Vagina (tissue), 2 donors: ENCODE measurements at regions not wholly inside any gene's neighbourhood (a gene's known extent, or its start where the extent isn't known, plus 50 kb on each side); places are given as distances from the start of the nearest gene placed in this dataset.

Experiments used
- DNase-seq, 2 donors: peaks; one replicate each; pipeline ENCODE4 v3.0.0-alpha.2; 2017; ENCODE audit errors: extremely low spot score in 2 of 2
- H3K27ac ChIP-seq: fragments of 200-600 bp; sonication (generic); one replicate; pipeline ENCODE4 v1.5.1; 2019
- H3K27me3 ChIP-seq: fragments of 200-600 bp; sonication (generic); one replicate; pipeline ENCODE4 v1.5.1; 2019
- H3K36me3 ChIP-seq, 2 donors: fragments of 200-600 bp; sonication (generic); one replicate each; pipeline ENCODE4 v1.5.1; 2017 to 2019
- H3K4me1 ChIP-seq: fragments of 200-600 bp; sonication (generic); one replicate; pipeline ENCODE4 v1.5.1; 2019
- H3K4me3 ChIP-seq, 2 donors: fragments of 200-600 bp; sonication (generic); 1 replicate in 1 of 2; 2 replicates in 1 of 2; pipeline ENCODE4 v1.5.1; 2016 to 2019
- H3K9me3 ChIP-seq: fragments of 200-600 bp; sonication (generic); one replicate; pipeline ENCODE4 v1.5.1; 2019
- CTCF ChIP-seq, 3 experiments: fragments of 450-650 bp in 2 of 3; fragments of 200-600 bp in 1 of 3; sonication (generic) in 1 of 3; IDR thresholded peaks; one replicate each; pipeline ENCODE4 v1.5.1; 2017 to 2019; ENCODE audit warnings: antibody characterized with exemption in 3 of 3, mild to moderate bottlenecking in 2 of 3, moderate library complexity in 2 of 3
- POLR2A ChIP-seq, 2 donors: fragments of 450-650 bp; IDR thresholded peaks; one replicate each; pipeline ENCODE4 v1.6.1; 2017; ENCODE audit warnings: antibody characterized with exemption in 2 of 2, mild to moderate bottlenecking in 2 of 2, moderate library complexity in 2 of 2
- POLR2AphosphoS5 ChIP-seq, 2 donors: sonication (generic); formaldehyde crosslinking; IDR thresholded peaks; one replicate each; pipeline ENCODE4 v1.9.0; 2017; ENCODE audit warnings: antibody characterized with exemption in 2 of 2, mild to moderate bottlenecking in 2 of 2, low read depth in 1 of 2; ENCODE audit not compliant: insufficient read depth in 1 of 2
- intact Hi-C: fragments of 100-400 bp; cut with DNase I; formaldehyde crosslinking; loops from one replicate; pipeline ENCODE4 v1.15.1; 2023

GRCh38 chr18:22307528-22307927 lies 110.2 kb downstream of the CTAGE1 start:
- intact Hi-C loops = no loop called here
- TF ChIP-seq CTCF (IDR thresholded peaks at IDR 0.05) (no peak), POLR2AphosphoS5 (IDR thresholded peaks at IDR 0.05; ENCODE audit: insufficient read depth in 1 of 2, low read depth in 1 of 2) (no peak), POLR2A (IDR thresholded peaks at IDR 0.05) (no peak)
- Histone ChIP-seq H3K4me1 (no peaks in the 10 kb centered on the region), H3K27me3 (no peaks in the 10 kb centered on the region), H3K27ac (no peak overlapping the region), H3K4me3 (no peak overlapping the region), H3K36me3 (no peaks in the 10 kb centered on the region), H3K9me3 (no peaks in the 10 kb centered on the region)
- DNase-seq = no peak

DNA sequence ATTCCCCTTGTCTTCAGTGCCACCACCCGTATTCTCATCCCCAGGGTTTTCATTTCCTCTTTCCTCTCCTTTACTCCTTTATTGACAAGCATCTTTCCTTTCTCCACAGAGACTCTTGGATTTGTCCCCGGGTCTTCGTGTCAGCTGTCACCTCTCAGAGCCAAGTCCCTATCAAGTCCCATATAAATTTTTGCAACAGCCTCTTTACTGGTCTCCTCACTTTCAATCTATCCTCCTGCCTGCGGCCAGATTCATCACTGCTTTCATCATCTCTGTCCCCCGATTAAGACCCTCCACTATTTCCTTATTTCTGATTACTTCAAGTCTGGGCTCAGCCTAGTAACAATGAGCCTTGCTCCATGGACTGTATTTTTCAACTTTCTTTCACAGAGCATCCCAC lies 113.8 kb downstream of the CTAGE1 start:
- no peak overlapping the region for H3K27ac ChIP-seq
- no peaks in the 10 kb centered on the region for H3K4me1 ChIP-seq
- no peaks in the 10 kb centered on the region for H3K27me3 ChIP-seq
- H3K4me3 ChIP-seq = no peak overlapping the region
- TF ChIP-seq POLR2AphosphoS5 (IDR thresholded peaks at IDR 0.05; ENCODE audit: insufficient read depth in 1 of 2, low read depth in 1 of 2) (no peak), CTCF (IDR thresholded peaks at IDR 0.05) (no peak), POLR2A (IDR thresholded peaks at IDR 0.05) (no peak)
- H3K36me3 ChIP-seq = no peaks in the 10 kb centered on the region
- intact Hi-C loops = no loop called here
- no peak for DNase-seq
- no peaks in the 10 kb centered on the region for H3K9me3 ChIP-seq

DNA sequence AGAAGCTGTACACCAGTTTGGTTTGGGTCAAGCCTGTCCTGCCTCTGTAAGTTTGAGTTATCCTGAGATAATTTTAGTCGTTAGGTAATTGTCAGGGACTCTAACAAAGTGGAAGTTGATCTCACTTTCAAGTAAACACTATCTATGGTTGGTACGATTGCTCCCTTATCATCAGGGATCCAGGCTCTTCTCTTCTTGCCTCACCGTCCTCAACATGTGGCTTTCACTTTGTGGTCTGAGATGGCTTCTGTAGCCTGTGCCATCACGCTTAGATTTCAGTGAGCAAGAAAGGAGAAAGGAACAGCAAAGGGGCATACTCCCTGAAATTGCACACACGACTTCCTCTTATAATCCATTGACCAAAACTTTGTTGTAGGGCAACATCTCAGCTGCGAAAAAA lies 115.6 kb downstream of the CTAGE1 start:
- intact Hi-C loops = no loop called here
- Histone ChIP-seq H3K4me3 (no peak overlapping the region), H3K36me3 (no peaks in the 10 kb centered on the region), H3K9me3 (no peaks in the 10 kb centered on the region), H3K27ac (no peak overlapping the region), H3K4me1 (no peaks in the 10 kb centered on the region), H3K27me3 (no peaks in the 10 kb centered on the region)
- no peak for DNase-seq
- TF ChIP-seq POLR2A (IDR thresholded peaks at IDR 0.05) (no peak), CTCF (IDR thresholded peaks at IDR 0.05) (no peak), POLR2AphosphoS5 (IDR thresholded peaks at IDR 0.05; ENCODE audit: insufficient read depth in 1 of 2, low read depth in 1 of 2) (no peak)

DNA sequence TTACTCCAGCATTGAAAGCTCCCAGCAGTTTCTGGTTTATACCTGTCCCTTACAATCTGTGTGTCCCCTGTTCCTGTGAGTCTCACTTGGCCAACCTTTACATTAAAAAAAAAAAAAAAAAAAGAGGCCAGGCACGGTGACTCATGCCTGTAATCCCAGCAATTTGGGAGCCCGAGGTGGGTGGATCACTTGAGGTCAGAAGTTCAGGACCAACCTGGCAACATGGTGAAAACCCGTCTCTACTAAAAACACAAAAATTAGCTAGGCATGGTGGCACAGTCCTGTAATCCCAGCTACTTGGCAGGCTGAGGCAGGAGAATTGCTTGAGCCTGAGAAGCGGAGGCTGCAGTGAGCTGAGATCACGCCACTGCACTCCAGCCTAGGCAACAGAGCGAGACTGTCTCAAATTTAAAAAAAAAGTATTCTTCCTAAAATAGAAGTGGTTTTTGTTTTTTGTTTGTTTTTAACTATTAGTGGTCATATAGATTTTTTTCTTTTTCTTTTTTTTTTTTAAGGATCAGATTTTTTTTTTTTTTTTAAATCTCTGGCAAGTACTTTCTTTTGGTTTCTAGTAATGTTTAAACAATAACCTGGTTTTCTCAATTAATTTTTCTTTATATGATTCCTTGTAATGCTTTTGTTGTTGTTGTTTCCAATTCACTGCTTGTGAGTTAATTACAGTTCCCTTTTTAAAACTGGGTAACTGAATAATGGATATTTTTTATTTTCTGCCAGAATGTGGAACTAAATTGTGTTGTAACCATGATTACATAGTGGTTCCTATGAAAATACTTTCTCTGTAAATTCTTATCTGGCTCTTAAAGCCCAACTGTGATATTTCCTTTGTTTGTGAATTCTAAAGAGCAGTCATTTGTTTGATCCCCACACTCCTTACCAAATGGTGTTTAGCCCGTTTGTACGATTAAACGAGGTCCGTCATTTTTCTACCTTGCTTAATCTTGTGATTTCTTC lies 116.8 kb downstream of the CTAGE1 start:
- DNase-seq = no peak
- intact Hi-C loops = no loop called here

More for the DNA sequence above, 116.8 kb downstream of the CTAGE1 start:
- no peaks in the 10 kb centered on the region for H3K27me3 ChIP-seq
- H3K4me3 ChIP-seq = no peak overlapping the region
- no peaks in the 10 kb centered on the region for H3K36me3 ChIP-seq
- no peak overlapping the region for H3K27ac ChIP-seq
- TF ChIP-seq POLR2AphosphoS5 (IDR thresholded peaks at IDR 0.05; ENCODE audit: insufficient read depth in 1 of 2, low read depth in 1 of 2) (no peak), POLR2A (IDR thresholded peaks at IDR 0.05) (no peak), CTCF (IDR thresholded peaks at IDR 0.05) (no peak)
- H3K9me3 ChIP-seq = no peaks in the 10 kb centered on the region
- H3K4me1 ChIP-seq = no peaks in the 10 kb centered on the region
